Panc1 (cell line): ENCODE measurements at regions not wholly inside any gene's neighbourhood (a gene's known extent, or its start where the extent isn't known, plus 50 kb on each side); places are given as distances from the start of the nearest gene placed in this dataset.

ENCODE experiments used
- ATAC-seq: fragments of 200-7000 bp; cut with Tn5 transposase; 2 replicates; pipeline ENCODE4 v1.9.1; 2020; ENCODE audit warnings: mild to moderate bottlenecking, moderate library complexity
- BruUV-seq: library from RNA; stranded (reverse); fragments of 400-500 nt; replicated peaks from 2 replicates; lab custom pipeline; 2021; lab: Mats Ljungman, UMichigan
- CTCF ChIA-PET: fragments of 300-600 bp; sonication (Branson Sonifier 250); formaldehyde crosslinking; loops from one replicate; lab custom pipeline; 2022; ENCODE audit warnings: antibody characterized with exemption; lab: Charles Lee
- POLR2A ChIA-PET: fragments of 300-600 bp; sonication (Branson Sonifier 250); formaldehyde crosslinking; loops from one replicate; lab custom pipeline; 2022; ENCODE audit warnings: antibody characterized with exemption; lab: Charles Lee
- DNase-seq: peaks from one replicate; pipeline ENCODE4 v3.0.0-alpha.2; 2010; ENCODE audit warnings: low read depth, low spot score
- H3K27ac ChIP-seq: 2 replicates; pipeline ENCODE4 v1.5.1; 2011; ENCODE audit warnings: mild to moderate bottlenecking, low read length, inconsistent platforms
- H3K27me3 ChIP-seq: fragments of 200-500 bp; sonication (Bioruptor generic); 2 replicates; pipeline ENCODE4 v1.6.0; 2014; ENCODE audit warnings: low read length, inconsistent platforms; ENCODE audit not compliant: control insufficient read depth, insufficient read depth
- H3K36me3 ChIP-seq: fragments of 200-500 bp; sonication (Bioruptor generic); 2 replicates; pipeline ENCODE4 v1.5.1; 2014; ENCODE audit warnings: inconsistent platforms, mild to moderate bottlenecking, low read length, moderate library complexity; ENCODE audit not compliant: control insufficient read depth, insufficient read depth
- H3K4me1 ChIP-seq: 2 replicates; pipeline ENCODE4 v1.5.1; 2011; ENCODE audit warnings: inconsistent platforms, mild to moderate bottlenecking, low read length, moderate library complexity; ENCODE audit not compliant: control insufficient read depth, insufficient read depth
- H3K4me3 ChIP-seq, 2 experiments: 2 replicates each; pipeline ENCODE4 v1.5.1; 2011 to 2012; ENCODE audit warnings: low read depth in 2 of 2, low read length in 2 of 2, mild to moderate bottlenecking in 2 of 2, inconsistent platforms in 1 of 2, moderate library complexity in 1 of 2
- H3K9me3 ChIP-seq: fragments of 200-500 bp; sonication (Bioruptor generic); 2 replicates; pipeline ENCODE4 v1.5.1; 2014; ENCODE audit warnings: low read depth, mild to moderate bottlenecking, inconsistent platforms, low read length, moderate library complexity; ENCODE audit not compliant: control insufficient read depth, insufficient read depth
- CTCF ChIP-seq: fragments of 450-650 bp; IDR thresholded peaks from 2 replicates; pipeline ENCODE4 v1.5.1; 2017; ENCODE audit warnings: mild to moderate bottlenecking
- POLR2AphosphoS5 ChIP-seq: IDR thresholded peaks from 2 replicates; pipeline ENCODE4 v1.6.1; 2012; ENCODE audit warnings: mild to moderate bottlenecking, low read depth, low read length, moderate library complexity
- SIN3A ChIP-seq: IDR thresholded peaks from 2 replicates; pipeline ENCODE4 v1.6.1; 2012; ENCODE audit warnings: low read depth, mild to moderate bottlenecking, low read length, moderate library complexity, borderline replicate concordance; ENCODE audit not compliant: insufficient read depth
- TCF7L2 ChIP-seq: IDR thresholded peaks from 2 replicates; pipeline ENCODE4 v1.6.1; 2011; ENCODE audit warnings: mild to moderate bottlenecking, low read depth, low read length, inconsistent platforms
- in situ Hi-C: cut with HindIII; loops from 2 replicates; pipeline ENCODE4 v1.10.0; 2016; ENCODE audit warnings: low sequenced_read_pairs, low pct_unique_long_range_greater_than_20kb
- intact Hi-C: fragments of 100-400 bp; cut with micrococcal nuclease; formaldehyde crosslinking; loops from one replicate; pipeline ENCODE4 v1.10.0; 2022; ENCODE audit not compliant: unreplicated experiment
- TF ChIP-seq, protein P1 (sequence below), 2 experiments: IDR thresholded peaks; 2 replicates each; pipeline ENCODE4 v1.6.1; 2011 to 2012; ENCODE audit warnings: low read depth in 2 of 2, control low read depth in 1 of 2, low read length in 1 of 2, mild to moderate bottlenecking in 1 of 2, moderate library complexity in 1 of 2; ENCODE audit not compliant: insufficient read depth in 1 of 2

GRCh38 chr9:105967797-105968196 is 273.5 kb downstream of the TMEM38B start:
- in situ Hi-C loops (no loop called here), intact Hi-C loops (no loop called here)
- no peaks in the 10 kb centered on the region for H3K36me3 ChIP-seq
- no peak overlapping the region for H3K4me3 ChIP-seq
- DNase-seq (no peak), ATAC-seq (no peak)
- CTCF ChIA-PET: no interaction called here
- no peak overlapping the region for H3K27ac ChIP-seq
- no peaks in the 10 kb centered on the region for H3K4me1 ChIP-seq
- no TSS peak for BruUV-seq
- no peaks in the 10 kb centered on the region for H3K9me3 ChIP-seq
- TF ChIP-seq TCF7L2 (no peak), SIN3A (no peak), CTCF (no peak), POLR2AphosphoS5 (no peak)
- TF ChIP-seq, protein P1, sequence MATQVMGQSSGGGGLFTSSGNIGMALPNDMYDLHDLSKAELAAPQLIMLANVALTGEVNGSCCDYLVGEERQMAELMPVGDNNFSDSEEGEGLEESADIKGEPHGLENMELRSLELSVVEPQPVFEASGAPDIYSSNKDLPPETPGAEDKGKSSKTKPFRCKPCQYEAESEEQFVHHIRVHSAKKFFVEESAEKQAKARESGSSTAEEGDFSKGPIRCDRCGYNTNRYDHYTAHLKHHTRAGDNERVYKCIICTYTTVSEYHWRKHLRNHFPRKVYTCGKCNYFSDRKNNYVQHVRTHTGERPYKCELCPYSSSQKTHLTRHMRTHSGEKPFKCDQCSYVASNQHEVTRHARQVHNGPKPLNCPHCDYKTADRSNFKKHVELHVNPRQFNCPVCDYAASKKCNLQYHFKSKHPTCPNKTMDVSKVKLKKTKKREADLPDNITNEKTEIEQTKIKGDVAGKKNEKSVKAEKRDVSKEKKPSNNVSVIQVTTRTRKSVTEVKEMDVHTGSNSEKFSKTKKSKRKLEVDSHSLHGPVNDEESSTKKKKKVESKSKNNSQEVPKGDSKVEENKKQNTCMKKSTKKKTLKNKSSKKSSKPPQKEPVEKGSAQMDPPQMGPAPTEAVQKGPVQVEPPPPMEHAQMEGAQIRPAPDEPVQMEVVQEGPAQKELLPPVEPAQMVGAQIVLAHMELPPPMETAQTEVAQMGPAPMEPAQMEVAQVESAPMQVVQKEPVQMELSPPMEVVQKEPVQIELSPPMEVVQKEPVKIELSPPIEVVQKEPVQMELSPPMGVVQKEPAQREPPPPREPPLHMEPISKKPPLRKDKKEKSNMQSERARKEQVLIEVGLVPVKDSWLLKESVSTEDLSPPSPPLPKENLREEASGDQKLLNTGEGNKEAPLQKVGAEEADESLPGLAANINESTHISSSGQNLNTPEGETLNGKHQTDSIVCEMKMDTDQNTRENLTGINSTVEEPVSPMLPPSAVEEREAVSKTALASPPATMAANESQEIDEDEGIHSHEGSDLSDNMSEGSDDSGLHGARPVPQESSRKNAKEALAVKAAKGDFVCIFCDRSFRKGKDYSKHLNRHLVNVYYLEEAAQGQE (IDR thresholded peaks at IDR 0.05; ENCODE audit: insufficient read depth in 1 of 2, low read depth in 2 of 2, low read length in 1 of 2): no peak
- H3K27me3 ChIP-seq: no peaks in the 10 kb centered on the region
- POLR2A ChIA-PET: no interaction called here

DNA sequence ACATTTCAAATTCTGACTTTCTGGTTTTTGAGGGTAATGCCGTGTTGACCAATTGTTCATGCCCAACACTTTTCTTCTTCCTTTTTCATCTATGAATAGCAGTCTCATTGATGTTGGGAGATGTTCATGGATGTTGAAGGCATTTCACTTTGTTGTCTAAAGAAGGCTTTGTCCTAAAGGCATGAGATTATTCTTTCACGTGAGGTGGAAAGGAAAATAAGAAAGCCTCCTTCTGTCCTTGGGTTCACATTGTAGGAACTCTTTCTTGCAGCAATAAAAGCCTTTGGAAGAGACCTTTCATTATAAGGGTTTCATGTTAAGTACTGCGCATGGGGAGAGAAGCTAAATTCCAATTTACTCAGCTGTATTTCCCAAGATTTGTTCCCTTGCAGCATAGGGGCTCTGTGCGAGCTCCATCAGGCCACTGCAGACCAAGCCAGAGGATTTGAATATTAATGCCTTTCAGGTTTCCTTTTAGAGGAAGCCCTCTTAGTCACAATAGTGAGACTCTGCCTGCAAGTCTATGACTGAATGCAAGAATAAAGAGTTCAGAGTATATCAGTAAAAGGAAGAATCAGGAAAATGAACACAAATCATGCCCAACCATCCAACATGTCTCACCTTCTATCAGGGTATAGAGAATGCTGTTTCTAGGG is 274.6 kb downstream of the TMEM38B start:
- no peak overlapping the region for H3K27ac ChIP-seq
- no peaks in the 10 kb centered on the region for H3K9me3 ChIP-seq
- H3K4me3 ChIP-seq: no peak overlapping the region
- H3K36me3 ChIP-seq: no peaks in the 10 kb centered on the region
- intact Hi-C loops: no loop called here
- ATAC-seq (no peak), DNase-seq (no peak)
- TF ChIP-seq CTCF: no peak
- TF ChIP-seq POLR2AphosphoS5: no peak
- no peak for TF ChIP-seq TCF7L2
- TF ChIP-seq SIN3A: no peak
- TF ChIP-seq, protein P1 (IDR thresholded peaks at IDR 0.05; ENCODE audit: insufficient read depth in 1 of 2, low read depth in 2 of 2, low read length in 1 of 2): no peak
- BruUV-seq: no TSS peak
- in situ Hi-C loops: no loop called here
- ChIA-PET CTCF (no interaction called here), POLR2A (no interaction called here)
- no peaks in the 10 kb centered on the region for H3K4me1 ChIP-seq
- H3K27me3 ChIP-seq: no peaks in the 10 kb centered on the region
